HepG2 (cell line): ENCODE measurements at regions not wholly inside any gene's neighbourhood (a gene's known extent, or its start where the extent isn't known, plus 50 kb on each side); places are given as distances from the start of the nearest gene placed in this dataset.

Experiments
- CHD4 ChIP-seq: fragments of 200-600 bp; sonication (generic); IDR thresholded peaks from 2 replicates; pipeline ENCODE4 v1.7.0; 2017; ENCODE audit warnings: mild to moderate bottlenecking, low read length, borderline replicate concordance
- CTCF ChIP-seq: sonication (generic); formaldehyde crosslinking; IDR thresholded peaks from 2 replicates; pipeline ENCODE4 v1.5.0; 2020; ENCODE audit warnings: mild to moderate bottlenecking, missing genetic modification reagents, moderate library complexity
- ETV6 ChIP-seq: sonication (generic); formaldehyde crosslinking; conservative IDR thresholded peaks from 2 replicates; pipeline ENCODE4 v1.4.0; 2020; ENCODE audit warnings: missing genetic modification reagents
- GFI1 ChIP-seq: sonication (generic); formaldehyde crosslinking; IDR thresholded peaks from 2 replicates; pipeline ENCODE4 v1.5.0; 2020; ENCODE audit warnings: missing genetic modification reagents, mild to moderate bottlenecking, borderline replicate concordance
- NR2C2 ChIP-seq: sonication (generic); formaldehyde crosslinking; IDR thresholded peaks from 2 replicates; pipeline ENCODE4 v1.4.0; 2020; ENCODE audit warnings: missing genetic modification reagents, mild to moderate bottlenecking, moderate library complexity, borderline replicate concordance
- RXRA ChIP-seq: sonication (generic); formaldehyde crosslinking; IDR thresholded peaks from 2 replicates; pipeline ENCODE4 v1.5.1; 2020; ENCODE audit warnings: missing genetic modification reagents
- SETDB1 ChIP-seq: sonication (generic); formaldehyde crosslinking; IDR thresholded peaks from 2 replicates; pipeline ENCODE4 v1.5.1; 2020; ENCODE audit warnings: missing genetic modification reagents, mild to moderate bottlenecking, borderline replicate concordance
- STAT6 ChIP-seq: sonication (generic); formaldehyde crosslinking; IDR thresholded peaks from 2 replicates; pipeline ENCODE4 v1.4.0; 2020; ENCODE audit warnings: missing genetic modification reagents, mild to moderate bottlenecking, borderline replicate concordance
- TAF1 ChIP-seq: sonication (generic); formaldehyde crosslinking; IDR thresholded peaks from 2 replicates; pipeline ENCODE4 v1.4.0; 2020; ENCODE audit warnings: missing genetic modification reagents
- ZBTB33 ChIP-seq: sonication (generic); formaldehyde crosslinking; IDR thresholded peaks from 2 replicates; pipeline ENCODE4 v1.4.0; 2020; ENCODE audit warnings: missing genetic modification reagents
- ZNF839 ChIP-seq: sonication (generic); formaldehyde crosslinking; IDR thresholded peaks from 2 replicates; pipeline ENCODE4 v1.4.0; 2020; ENCODE audit warnings: missing genetic modification reagents, mild to moderate bottlenecking, borderline replicate concordance
- ZUFSP ChIP-seq: sonication (generic); formaldehyde crosslinking; IDR thresholded peaks from 2 replicates; pipeline ENCODE4 v1.9.0; 2021; ENCODE audit warnings: missing genetic modification reagents, mild to moderate bottlenecking, borderline replicate concordance

GRCh38 chrX:44415639-44416386 is 72.3 kb upstream of the EFHC2 start:
- TF ChIP-seq RXRA (CRISPR knock-in tag): no peak
- TF ChIP-seq CTCF (CRISPR knock-in tag): no peak
- no peak for TF ChIP-seq ZBTB33 (CRISPR knock-in tag)
- TF ChIP-seq TAF1 (CRISPR knock-in tag): no peak
- TF ChIP-seq GFI1 (CRISPR knock-in tag): no peak
- TF ChIP-seq SETDB1 (CRISPR knock-in tag): no peak
- TF ChIP-seq ZUFSP (CRISPR knock-in tag): no peak
- TF ChIP-seq ZNF839: no peak
- no peak for TF ChIP-seq STAT6 (CRISPR knock-in tag)
- no peak for TF ChIP-seq CHD4
- no peak for TF ChIP-seq NR2C2 (CRISPR knock-in tag)
- TF ChIP-seq ETV6: no peak
